PC-9 (cell line): ENCODE measurements at regions not wholly inside any gene's neighbourhood (a gene's known extent, or its start where the extent isn't known, plus 50 kb on each side); places are given as distances from the start of the nearest gene placed in this dataset.

Experiments
- BruUV-seq: library from RNA; stranded (reverse); fragments of 400-500 nt; replicated peaks from 2 replicates; lab custom pipeline; 2021; lab: Mats Ljungman, UMichigan
- CTCF ChIA-PET: fragments of 300-600 bp; sonication (Branson Sonifier 250); formaldehyde crosslinking; loops from one replicate; lab custom pipeline; 2022; ENCODE audit warnings: antibody characterized with exemption; lab: Charles Lee
- POLR2A ChIA-PET: fragments of 300-600 bp; sonication (Branson Sonifier 250); formaldehyde crosslinking; loops from one replicate; lab custom pipeline; 2022; ENCODE audit warnings: antibody characterized with exemption; ENCODE audit not compliant: unreplicated experiment; lab: Charles Lee
- DNase-seq, 2 experiments: peaks; one replicate each; pipeline versions ENCODE4 v3.0.0 to v3.0.0-alpha.2; 2015 to 2022; ENCODE audit warnings: mixed read lengths in 1 of 2
- H2AFZ ChIP-seq: fragments of 200-600 bp; sonication (generic); 2 replicates; pipeline ENCODE4 v1.8.1; 2017; ENCODE audit warnings: antibody characterized with exemption
- H3F3A ChIP-seq: fragments of 200-600 bp; sonication (generic); 2 replicates; pipeline ENCODE4 v1.8.1; 2017; ENCODE audit warnings: antibody characterized with exemption, mild to moderate bottlenecking, low read depth; ENCODE audit not compliant: insufficient read depth
- H3K27ac ChIP-seq: fragments of 200-600 bp; sonication (generic); 2 replicates; pipeline ENCODE4 v1.6.1; 2016; ENCODE audit warnings: mixed run types
- H3K27me3 ChIP-seq: fragments of 200-600 bp; sonication (generic); 2 replicates; pipeline ENCODE4 v1.6.1; 2016; ENCODE audit warnings: low read depth, mixed run types; ENCODE audit not compliant: insufficient read depth
- H3K36me3 ChIP-seq: fragments of 200-600 bp; sonication (generic); 2 replicates; pipeline ENCODE4 v1.6.1; 2016; ENCODE audit warnings: low read depth, mixed run types
- H3K4me1 ChIP-seq: fragments of 200-600 bp; sonication (generic); replicated peaks from 2 replicates; pipeline ENCODE4 v1.6.1; 2016; ENCODE audit warnings: mixed run types; ENCODE audit not compliant: insufficient read depth
- H3K4me2 ChIP-seq: fragments of 200-600 bp; sonication (generic); 2 replicates; pipeline ENCODE4 v1.6.1; 2017; ENCODE audit warnings: mixed run types
- H3K4me3 ChIP-seq: fragments of 200-600 bp; sonication (generic); 2 replicates; pipeline ENCODE4 v1.6.1; 2016; ENCODE audit warnings: mixed run types
- H3K79me2 ChIP-seq: fragments of 200-600 bp; sonication (generic); 2 replicates; pipeline ENCODE4 v1.6.1; 2017; ENCODE audit warnings: low read depth, mixed run types
- H3K9me2 ChIP-seq: fragments of 200-600 bp; sonication (generic); 2 replicates; pipeline ENCODE4 v1.8.1; 2017; ENCODE audit warnings: mild to moderate bottlenecking; ENCODE audit not compliant: insufficient read depth
- H3K9me3 ChIP-seq: fragments of 200-600 bp; sonication (generic); 2 replicates; pipeline ENCODE4 v1.8.1; 2016; ENCODE audit warnings: low read depth; ENCODE audit not compliant: insufficient read depth
- H4K20me1 ChIP-seq: fragments of 200-600 bp; sonication (generic); 2 replicates; pipeline ENCODE4 v1.8.1; 2017; ENCODE audit not compliant: insufficient read depth
- EZH2 ChIP-seq: fragments of 200-600 bp; sonication (generic); IDR thresholded peaks from 2 replicates; pipeline ENCODE4 v1.8.0; 2017; ENCODE audit warnings: antibody characterized with exemption, low read depth
- intact Hi-C: fragments of 100-400 bp; cut with micrococcal nuclease; formaldehyde crosslinking; loops from one replicate; pipeline ENCODE4 v1.10.0; 2022; ENCODE audit not compliant: unreplicated experiment
- TF ChIP-seq, protein P1 (sequence below): fragments of 200-600 bp; sonication (generic); conservative IDR thresholded peaks from 2 replicates; pipeline ENCODE4 v1.6.1; 2017; ENCODE audit warnings: mixed run types, antibody characterized with exemption, mild to moderate bottlenecking, moderate library complexity

DNA sequence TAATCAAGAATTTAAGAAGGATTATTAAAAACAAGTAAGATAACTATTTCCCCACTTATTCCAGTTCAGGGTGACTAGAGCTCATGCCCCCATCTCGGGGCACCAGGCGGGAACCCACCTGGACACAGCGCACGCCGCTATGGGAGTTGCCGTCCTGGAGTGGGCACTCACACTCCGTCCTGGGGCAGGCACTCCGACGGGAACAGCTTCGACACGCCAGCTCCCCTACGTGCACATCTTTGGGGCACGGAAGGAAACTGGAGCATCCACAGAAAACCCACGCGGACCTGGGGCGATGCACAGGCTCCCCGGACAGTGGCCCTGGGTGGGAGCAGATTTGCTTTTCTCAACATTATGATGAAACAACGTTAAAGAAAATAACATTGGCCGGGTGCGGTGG lies 52.0 kb upstream of the GATA5 start:
- intact Hi-C loops, result no loop called here
- no TSS peak for BruUV-seq
- ChIA-PET POLR2A (no interaction called here), CTCF (no interaction called here)
- Histone ChIP-seq H3K4me1 (no peaks in the 10 kb centered on the region), H3K79me2 (no peaks in the 10 kb centered on the region), H4K20me1 (no peaks in the 10 kb centered on the region), H3K4me3 (no peak overlapping the region), H3K9me2 (no peaks in the 10 kb centered on the region), H2AFZ (no peak overlapping the region), H3K9me3 (no peaks in the 10 kb centered on the region), H3K27ac (no peak overlapping the region), H3F3A (no peaks in the 10 kb centered on the region), H3K36me3 (no peaks in the 10 kb centered on the region), H3K27me3 (peaks cover 98% of the 10 kb centered on the region), H3K4me2 (no peak overlapping the region)
- TF ChIP-seq, protein P1, sequence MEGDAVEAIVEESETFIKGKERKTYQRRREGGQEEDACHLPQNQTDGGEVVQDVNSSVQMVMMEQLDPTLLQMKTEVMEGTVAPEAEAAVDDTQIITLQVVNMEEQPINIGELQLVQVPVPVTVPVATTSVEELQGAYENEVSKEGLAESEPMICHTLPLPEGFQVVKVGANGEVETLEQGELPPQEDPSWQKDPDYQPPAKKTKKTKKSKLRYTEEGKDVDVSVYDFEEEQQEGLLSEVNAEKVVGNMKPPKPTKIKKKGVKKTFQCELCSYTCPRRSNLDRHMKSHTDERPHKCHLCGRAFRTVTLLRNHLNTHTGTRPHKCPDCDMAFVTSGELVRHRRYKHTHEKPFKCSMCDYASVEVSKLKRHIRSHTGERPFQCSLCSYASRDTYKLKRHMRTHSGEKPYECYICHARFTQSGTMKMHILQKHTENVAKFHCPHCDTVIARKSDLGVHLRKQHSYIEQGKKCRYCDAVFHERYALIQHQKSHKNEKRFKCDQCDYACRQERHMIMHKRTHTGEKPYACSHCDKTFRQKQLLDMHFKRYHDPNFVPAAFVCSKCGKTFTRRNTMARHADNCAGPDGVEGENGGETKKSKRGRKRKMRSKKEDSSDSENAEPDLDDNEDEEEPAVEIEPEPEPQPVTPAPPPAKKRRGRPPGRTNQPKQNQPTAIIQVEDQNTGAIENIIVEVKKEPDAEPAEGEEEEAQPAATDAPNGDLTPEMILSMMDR, result no peak
- TF ChIP-seq EZH2, result no peak
- DNase-seq, result no peak

GRCh38 chr20:62528983-62529891 lies 53.4 kb upstream of the GATA5 start:
- no peaks in the 10 kb centered on the region for H3K9me3 ChIP-seq
- H3K9me2 ChIP-seq, result no peaks in the 10 kb centered on the region
- no peaks in the 10 kb centered on the region for H3K79me2 ChIP-seq
- no peak overlapping the region for H2AFZ ChIP-seq
- no peak overlapping the region for H3K4me2 ChIP-seq
- no peak for DNase-seq
- H3K27ac ChIP-seq, result no peak overlapping the region
- CTCF ChIA-PET, result no interaction called here
- H4K20me1 ChIP-seq, result no peaks in the 10 kb centered on the region; the same call in 1 of the 2 replicates
- POLR2A ChIA-PET, result no interaction called here
- H3K4me1 ChIP-seq, result no peaks in the 10 kb centered on the region
- intact Hi-C loops, result no loop called here
- H3K36me3 ChIP-seq, result no peaks in the 10 kb centered on the region
- no peaks in the 10 kb centered on the region for H3F3A ChIP-seq
- TF ChIP-seq, protein P1, result no peak
- TF ChIP-seq EZH2, result no peak
- peaks cover 98% of the 10 kb centered on the region for H3K27me3 ChIP-seq
- H3K4me3 ChIP-seq, result no peak overlapping the region
- BruUV-seq, result no TSS peak

- DNase-seq, result no peak
- Histone ChIP-seq H3K9me2 (no peaks in the 10 kb centered on the region), H3K27ac (no peak overlapping the region), H3K36me3 (no peaks in the 10 kb centered on the region), H3K4me2 (no peak overlapping the region), H3K79me2 (no peaks in the 10 kb centered on the region), H3K27me3 (peaks cover 96% of the 10 kb centered on the region), H3K4me1 (no peaks in the 10 kb centered on the region), H4K20me1 (no peaks in the 10 kb centered on the region; the same call in 1 of the 2 replicates), H2AFZ (no peak overlapping the region), H3K4me3 (no peak overlapping the region), H3F3A (no peaks in the 10 kb centered on the region), H3K9me3 (no peaks in the 10 kb centered on the region)
- intact Hi-C loops, result no loop called here
- TF ChIP-seq, protein P1, result no peak
- no peak for TF ChIP-seq EZH2
- BruUV-seq, result no TSS peak
- POLR2A ChIA-PET, result no interaction called here
- CTCF ChIA-PET, result interaction anchor here (0.6 kb wide), 1 partner anchor 143 kb away, joined by 3 read pairs; the partner anchor contains the start of gene RPS21
These were observed 54.3 kb upstream of the GATA5 start for GRCh38 chr20:62529896-62530642.
